Keratinocyte (primary cell): ENCODE measurements at regions not wholly inside any gene's neighbourhood (a gene's known extent, or its start where the extent isn't known, plus 50 kb on each side); places are given as distances from the start of the nearest gene placed in this dataset.

ENCODE experiments used
- DNase-seq: peaks from one replicate; pipeline ENCODE4 v3.0.0-alpha.2; 2011; ENCODE audit warnings: low read depth, missing footprints, low spot score
- FAIRE-seq: peaks from 2 replicates; lab custom pipeline; 2011; peaks lifted over from hg19 to GRCh38; lab: Jason Lieb, UNC
- H2AFZ ChIP-seq: 2 replicates; pipeline ENCODE4 v1.6.0; 2012; ENCODE audit warnings: low read length, control low read depth, inconsistent platforms; ENCODE audit not compliant: control insufficient read depth
- H3K27ac ChIP-seq: 2 replicates; pipeline ENCODE4 v1.5.1; 2011; ENCODE audit warnings: low read length; ENCODE audit not compliant: control insufficient read depth, insufficient read depth
- H3K27me3 ChIP-seq: 3 replicates; pipeline ENCODE4 v1.6.0; 2011; ENCODE audit warnings: low read length; ENCODE audit not compliant: control insufficient read depth, insufficient read depth; ENCODE audit errors: extremely low read depth
- H3K36me3 ChIP-seq, 2 experiments: 2 replicates in 1 of 2; 3 replicates in 1 of 2; pipeline ENCODE4 v1.5.1; 2011; ENCODE audit warnings: low read length in 2 of 2, mild to moderate bottlenecking in 1 of 2; ENCODE audit not compliant: control insufficient read depth in 2 of 2, insufficient read depth in 2 of 2; ENCODE audit errors: extremely low read depth in 1 of 2
- H3K4me1 ChIP-seq: 3 replicates; pipeline ENCODE4 v1.5.1; 2011; ENCODE audit warnings: low read length; ENCODE audit not compliant: control insufficient read depth, insufficient read depth; ENCODE audit errors: extremely low read depth
- H3K4me2 ChIP-seq: 3 replicates; pipeline ENCODE4 v1.6.0; 2011; ENCODE audit warnings: low read depth, low read length; ENCODE audit not compliant: control insufficient read depth, insufficient read depth; ENCODE audit errors: extremely low read depth
- H3K4me3 ChIP-seq, 3 experiments: fragments of 200-600 bp in 1 of 3; sonication (generic) in 1 of 3; 2 replicates in 2 of 3; 3 replicates in 1 of 3; pipeline ENCODE4 v1.5.1; 2011 to 2016; ENCODE audit warnings: low read length in 3 of 3, mild to moderate bottlenecking in 3 of 3, control low read depth in 2 of 3, inconsistent platforms in 1 of 3, low read depth in 1 of 3, mixed read lengths in 1 of 3, mixed run types in 1 of 3, moderate library complexity in 1 of 3; ENCODE audit not compliant: control insufficient read depth in 2 of 3, insufficient read depth in 2 of 3; ENCODE audit errors: extremely low read depth in 1 of 3
- H3K79me2 ChIP-seq: 2 replicates; pipeline ENCODE4 v1.6.0; 2012; ENCODE audit warnings: low read length; ENCODE audit not compliant: control insufficient read depth, insufficient read depth
- H3K9ac ChIP-seq: 3 replicates; pipeline ENCODE4 v1.6.0; 2011; ENCODE audit warnings: low read length; ENCODE audit not compliant: control insufficient read depth, insufficient read depth; ENCODE audit errors: extremely low read depth
- H3K9me1 ChIP-seq: 3 replicates; pipeline ENCODE4 v1.6.0; 2011; ENCODE audit warnings: low read length; ENCODE audit not compliant: control insufficient read depth, insufficient read depth; ENCODE audit errors: extremely low read depth
- H3K9me3 ChIP-seq: 2 replicates; pipeline ENCODE4 v1.5.1; 2012; ENCODE audit warnings: low read depth, low read length; ENCODE audit not compliant: control insufficient read depth
- H4K20me1 ChIP-seq: 3 replicates; pipeline ENCODE4 v1.6.0; 2011; ENCODE audit warnings: low read length; ENCODE audit not compliant: control insufficient read depth, insufficient read depth; ENCODE audit errors: extremely low read depth
- EZH2 ChIP-seq: IDR thresholded peaks from one replicate; pipeline ENCODE4 v1.6.1; 2012; ENCODE audit warnings: inconsistent platforms, mild to moderate bottlenecking, low read length, moderate library complexity
- dilution Hi-C: fragments of 300-500 bp; cut with MboI; formaldehyde crosslinking; loops from one replicate; pipeline ENCODE4 v1.7.0; 2020; ENCODE audit warnings: low sequenced_read_pairs; ENCODE audit not compliant: extremely low pct_ligation_motif_present
- TF ChIP-seq, protein P1 (sequence below), 3 experiments: IDR thresholded peaks in 1 of 3; conservative IDR thresholded peaks in 1 of 3; optimal IDR thresholded peaks in 1 of 3; 2 replicates in 2 of 3; 3 replicates in 1 of 3; pipeline versions ENCODE3 to v1.5.1; 2011; ENCODE audit warnings: low read length in 3 of 3, mild to moderate bottlenecking in 3 of 3, moderate library complexity in 2 of 3, control low read depth in 1 of 3, inconsistent platforms in 1 of 3; ENCODE audit not compliant: insufficient read depth in 2 of 3; ENCODE audit errors: extremely low read depth in 1 of 3

DNA sequence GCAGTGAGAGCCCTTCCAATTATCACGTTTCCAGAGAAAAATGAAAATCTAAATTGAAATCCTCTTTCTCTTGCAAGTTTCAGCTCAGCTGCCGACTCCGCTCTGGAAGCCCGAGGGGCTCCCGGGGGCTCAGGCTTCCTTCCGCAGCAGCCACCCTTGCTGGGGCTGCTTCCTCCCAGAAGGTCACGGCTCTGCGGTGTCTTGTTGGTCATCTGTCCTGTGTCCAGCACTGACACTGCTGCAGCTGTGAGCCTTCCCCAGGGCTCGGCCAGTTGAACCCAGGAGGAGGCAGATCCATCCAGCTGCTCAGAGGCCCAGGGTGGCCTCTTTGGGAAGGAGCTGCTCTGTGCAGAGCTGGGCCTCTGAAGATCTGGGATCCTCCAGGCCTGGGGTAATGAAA is 1337.2 kb downstream of the TBC1D22A start:
- Histone ChIP-seq H3K4me1 (no peaks in the 10 kb centered on the region), H3K36me3 (no peaks in the 10 kb centered on the region), H3K9ac (no peak overlapping the region), H3K9me1 (no peaks in the 10 kb centered on the region), H2AFZ (no peak overlapping the region), H4K20me1 (no peaks in the 10 kb centered on the region), H3K9me3 (peaks cover 6% of the 10 kb centered on the region), H3K27me3 (no peaks in the 10 kb centered on the region), H3K4me3 (no peak overlapping the region), H3K27ac (no peak overlapping the region), H3K4me2 (no peak overlapping the region), H3K79me2 (no peaks in the 10 kb centered on the region)
- TF ChIP-seq, protein P1, sequence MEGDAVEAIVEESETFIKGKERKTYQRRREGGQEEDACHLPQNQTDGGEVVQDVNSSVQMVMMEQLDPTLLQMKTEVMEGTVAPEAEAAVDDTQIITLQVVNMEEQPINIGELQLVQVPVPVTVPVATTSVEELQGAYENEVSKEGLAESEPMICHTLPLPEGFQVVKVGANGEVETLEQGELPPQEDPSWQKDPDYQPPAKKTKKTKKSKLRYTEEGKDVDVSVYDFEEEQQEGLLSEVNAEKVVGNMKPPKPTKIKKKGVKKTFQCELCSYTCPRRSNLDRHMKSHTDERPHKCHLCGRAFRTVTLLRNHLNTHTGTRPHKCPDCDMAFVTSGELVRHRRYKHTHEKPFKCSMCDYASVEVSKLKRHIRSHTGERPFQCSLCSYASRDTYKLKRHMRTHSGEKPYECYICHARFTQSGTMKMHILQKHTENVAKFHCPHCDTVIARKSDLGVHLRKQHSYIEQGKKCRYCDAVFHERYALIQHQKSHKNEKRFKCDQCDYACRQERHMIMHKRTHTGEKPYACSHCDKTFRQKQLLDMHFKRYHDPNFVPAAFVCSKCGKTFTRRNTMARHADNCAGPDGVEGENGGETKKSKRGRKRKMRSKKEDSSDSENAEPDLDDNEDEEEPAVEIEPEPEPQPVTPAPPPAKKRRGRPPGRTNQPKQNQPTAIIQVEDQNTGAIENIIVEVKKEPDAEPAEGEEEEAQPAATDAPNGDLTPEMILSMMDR (optimal IDR thresholded peaks at IDR 0.05 in 1 of 3, IDR thresholded peaks at IDR 0.05 in 1 of 3, conservative IDR thresholded peaks at IDR 0.05 in 1 of 3; ENCODE audit: extremely low read depth in 1 of 3, insufficient read depth in 2 of 3, low read length in 3 of 3): no peak
- TF ChIP-seq EZH2: no peak
- FAIRE-seq: no peak
- no peak for DNase-seq
- dilution Hi-C loops: no loop called here

DNA sequence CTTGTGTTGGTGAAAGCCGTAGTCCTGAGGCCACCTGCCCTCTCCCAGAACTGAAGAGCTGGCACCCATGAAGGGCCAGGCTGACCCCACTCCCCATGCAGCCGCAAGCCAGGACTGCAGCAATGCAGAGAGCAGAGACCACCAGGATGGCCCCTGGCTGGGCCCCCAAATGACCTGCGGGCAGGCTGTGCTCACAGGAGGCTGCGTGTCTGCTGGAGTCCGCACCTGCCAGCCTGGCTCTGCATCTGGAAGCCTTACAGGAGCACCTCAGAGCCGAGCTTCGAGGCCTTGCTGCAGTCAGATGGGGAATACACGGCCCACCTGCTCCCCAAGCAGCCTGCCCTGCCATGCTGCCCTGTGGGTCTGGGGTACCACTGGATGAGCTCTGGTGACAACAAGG is 1336.8 kb downstream of the TBC1D22A start:
- H3K9me1 ChIP-seq: no peaks in the 10 kb centered on the region
- H3K36me3 ChIP-seq: no peaks in the 10 kb centered on the region
- H3K79me2 ChIP-seq: no peaks in the 10 kb centered on the region
- FAIRE-seq: no peak
- no peaks in the 10 kb centered on the region for H3K4me1 ChIP-seq
- H4K20me1 ChIP-seq: no peaks in the 10 kb centered on the region
- no peak overlapping the region for H3K4me3 ChIP-seq
- H3K9me3 ChIP-seq: peaks cover 5% of the 10 kb centered on the region
- no peak for DNase-seq
- H3K9ac ChIP-seq: no peak overlapping the region
- no peak overlapping the region for H2AFZ ChIP-seq
- no peak overlapping the region for H3K27ac ChIP-seq
- H3K27me3 ChIP-seq: no peaks in the 10 kb centered on the region
- TF ChIP-seq, protein P1 (optimal IDR thresholded peaks at IDR 0.05 in 1 of 3, IDR thresholded peaks at IDR 0.05 in 1 of 3, conservative IDR thresholded peaks at IDR 0.05 in 1 of 3; ENCODE audit: extremely low read depth in 1 of 3, insufficient read depth in 2 of 3, low read length in 3 of 3): no peak
- TF ChIP-seq EZH2: no peak
- no peak overlapping the region for H3K4me2 ChIP-seq
- dilution Hi-C loops: no loop called here
